K562 (cell line): ENCODE measurements at regions not wholly inside any gene's neighbourhood (a gene's known extent, or its start where the extent isn't known, plus 50 kb on each side); places are given as distances from the start of the nearest gene placed in this dataset.

Experiments used
- ATAC-seq: fragments of 200-7000 bp; cut with Tn5 transposase; 3 replicates; pipeline ENCODE4 v1.9.1; 2020; ENCODE audit warnings: moderate library complexity
- BruUV-seq: library from RNA; stranded (reverse); fragments of 400-500 nt; replicated peaks from 2 replicates; lab custom pipeline; 2021; lab: Mats Ljungman, UMichigan
- CTCF ChIA-PET: fragments of 300-600 bp; formaldehyde crosslinking; extraction: SDS; loops from one replicate; lab custom pipeline; 2021; ENCODE audit warnings: low intra/inter-chr PET ratio; lab: Yijun Ruan, JAX
- POLR2A ChIA-PET: fragments of 300-600, 350-650 bp; sonication (Branson Sonifier 250); formaldehyde crosslinking; extraction: SDS; loops from one replicate; lab custom pipeline; 2021; ENCODE audit warnings: antibody characterized with exemption, inconsistent platforms; lab: Yijun Ruan, JAX
- DNase-seq, 4 experiments: peaks; one replicate each; pipeline versions ENCODE4 v3.0.0 to v3.0.0-alpha.2; 2011 to 2018; ENCODE audit warnings: low spot score in 3 of 4, mixed read lengths in 3 of 4; ENCODE audit errors: extremely low read depth in 1 of 4
- FAIRE-seq: peaks from 2 replicates; lab custom pipeline; 2011; peaks lifted over from hg19 to GRCh38; lab: Jason Lieb, UNC
- H2AFZ ChIP-seq: 2 replicates; pipeline ENCODE4 v1.6.0; 2011; ENCODE audit warnings: low read depth, low read length, control low read depth, inconsistent platforms
- H3K27ac ChIP-seq: fragments of 200-600 bp; 3 replicates; pipeline ENCODE4 v1.8.0; 2011; ENCODE audit warnings: low read depth, mild to moderate bottlenecking, control low read depth, inconsistent platforms, low read length, moderate library complexity, mixed read lengths; ENCODE audit errors: extremely low read depth
- H3K27me3 ChIP-seq, 2 experiments: fragments of 300-600 bp in 1 of 2; 2 replicates in 1 of 2; 3 replicates in 1 of 2; pipeline versions ENCODE4 v1.6.0 to v1.8.0; 2011; ENCODE audit warnings: inconsistent platforms in 2 of 2, low read length in 2 of 2, mild to moderate bottlenecking in 1 of 2, mixed read lengths in 1 of 2, moderate library complexity in 1 of 2; ENCODE audit not compliant: control insufficient read depth in 2 of 2, insufficient read depth in 2 of 2
- H3K36me3 ChIP-seq: fragments of 300-600 bp; 3 replicates; pipeline ENCODE4 v1.8.0; 2011; ENCODE audit warnings: mild to moderate bottlenecking, low read length, inconsistent platforms; ENCODE audit not compliant: control insufficient read depth, insufficient read depth
- H3K4me1 ChIP-seq, 2 experiments: fragments of 200-600 bp in 1 of 2; replicated peaks in 1 of 2; 2 replicates in 1 of 2; 3 replicates in 1 of 2; pipeline versions ENCODE4 v1.5.1 to v1.8.0; 2011; ENCODE audit warnings: inconsistent platforms in 2 of 2, low read length in 2 of 2, mild to moderate bottlenecking in 1 of 2, mixed read lengths in 1 of 2, moderate library complexity in 1 of 2; ENCODE audit not compliant: control insufficient read depth in 2 of 2, insufficient read depth in 2 of 2
- H3K4me2 ChIP-seq: 2 replicates; pipeline ENCODE4 v1.6.1; 2011; ENCODE audit warnings: low read length, control low read depth, inconsistent platforms, mixed read lengths; ENCODE audit not compliant: insufficient read depth
- H3K4me3 ChIP-seq: fragments of 200-600 bp; sonication (generic), shearing (Covaris generic); 2 replicates; pipeline ENCODE4 v1.5.1; 2016; ENCODE audit warnings: control low read depth, inconsistent platforms
- H3K79me2 ChIP-seq: fragments of 200-600 bp; 3 replicates; pipeline ENCODE4 v1.8.0; 2011; ENCODE audit warnings: low read length, inconsistent platforms; ENCODE audit not compliant: control insufficient read depth, insufficient read depth
- H3K9ac ChIP-seq, 2 experiments: 2 replicates each; pipeline versions ENCODE4 v1.6.0 to v1.6.1; 2011; ENCODE audit warnings: low read depth in 2 of 2, low read length in 2 of 2, control low read depth in 1 of 2, inconsistent platforms in 1 of 2, mild to moderate bottlenecking in 1 of 2, mixed read lengths in 1 of 2; ENCODE audit not compliant: insufficient read depth in 1 of 2
- H3K9me1 ChIP-seq: one replicate; pipeline ENCODE4 v1.6.0; 2011; ENCODE audit warnings: inconsistent platforms, mild to moderate bottlenecking, low read length, moderate library complexity; ENCODE audit not compliant: control insufficient read depth, insufficient read depth
- H3K9me3 ChIP-seq: replicated peaks from 2 replicates; pipeline ENCODE4 v1.5.1; 2011; ENCODE audit warnings: low read depth, low read length, inconsistent platforms; ENCODE audit not compliant: control insufficient read depth, insufficient read depth
- H4K20me1 ChIP-seq: replicated peaks from 2 replicates; pipeline ENCODE4 v1.6.1; 2011; ENCODE audit warnings: low read length, inconsistent platforms, mixed read lengths; ENCODE audit not compliant: control insufficient read depth, insufficient read depth
- PRDM10 ChIP-seq: fragments of 450-650 bp; IDR thresholded peaks from 2 replicates; pipeline ENCODE4 v1.6.1; 2018; ENCODE audit not compliant: partially characterized antibody
- SMARCB1 ChIP-seq: IDR thresholded peaks from 2 replicates; pipeline ENCODE4 v1.6.1; 2011; ENCODE audit warnings: improper control_type of control experiment, low read depth; ENCODE audit not compliant: insufficient read length
- TFE3 ChIP-seq: fragments of 450-650 bp; formaldehyde crosslinking; IDR thresholded peaks from 2 replicates; pipeline ENCODE4 v1.4.0; 2020; ENCODE audit warnings: mild to moderate bottlenecking, mixed read lengths
- WGBS: fragments of 100-300 bp; shearing (Covaris generic); methylation state at CpG from one replicate; pipeline ENCODE4 v1.1.6; 2016; ENCODE audit warnings: low coverage, mixed read lengths; ENCODE audit not compliant: insufficient coverage; ENCODE audit errors: missing lambda C conversion rate; 5-methylcytosine and 5-hydroxymethylcytosine counted together
- in situ Hi-C: fragments of 300-500 bp; cut with MboI; formaldehyde crosslinking; loops from 4 replicates; pipeline ENCODE4 v1.15.0; 2018; ENCODE audit warnings: inconsistent platforms, mixed read lengths
- intact Hi-C: fragments of 100-400 bp; cut with micrococcal nuclease; formaldehyde crosslinking; loops from 2 replicates; pipeline ENCODE4 v1.14.2; 2022

GRCh38 chr3:177689869-177690268 is 492.6 kb upstream of the TBL1XR1 start:
- no peaks in the 10 kb centered on the region for H3K36me3 ChIP-seq
- no peak overlapping the region for H3K4me3 ChIP-seq
- H4K20me1 ChIP-seq, result no peaks in the 10 kb centered on the region
- H3K27ac ChIP-seq, result no peak overlapping the region
- CTCF ChIA-PET, result no interaction called here
- BruUV-seq, result no TSS peak
- POLR2A ChIA-PET, result interaction anchor here (0.9 kb wide), 1 partner anchor 10 kb away, joined by 4 read pairs; no protein-coding TSS in a partner anchor
- 51% methylated on average over 4 of the region's 4 CpGs for WGBS
- in situ Hi-C loops, result no loop called here
- ATAC-seq, result no peak
- H2AFZ ChIP-seq, result no peak overlapping the region
- intact Hi-C loops, result no loop called here
- H3K9me3 ChIP-seq, result no peaks in the 10 kb centered on the region
- no peaks in the 10 kb centered on the region for H3K79me2 ChIP-seq
- H3K4me2 ChIP-seq, result no peak overlapping the region
- TF ChIP-seq TFE3 (CRISPR knock-in tag) (no peak), PRDM10 (no peak), SMARCB1 (no peak)
- FAIRE-seq, result no peak
- no peaks in the 10 kb centered on the region for H3K27me3 ChIP-seq
- H3K9ac ChIP-seq, result no peak overlapping the region
- no peaks in the 10 kb centered on the region; a peak in 1 of 5 replicates for H3K4me1 ChIP-seq
- H3K9me1 ChIP-seq, result no peaks in the 10 kb centered on the region
- no peak for DNase-seq
